HL-60 (cell line): ENCODE measurements at regions not wholly inside any gene's neighbourhood (a gene's known extent, or its start where the extent isn't known, plus 50 kb on each side); places are given as distances from the start of the nearest gene placed in this dataset.

ENCODE experiments used
- DNase-seq, 2 experiments: peaks; one replicate each; pipeline ENCODE4 v3.0.0-alpha.2; 2010 to 2020; ENCODE audit warnings: low read depth in 1 of 2, low spot score in 1 of 2
- H3K27ac ChIP-seq: fragments of 250-450 bp; sonication (Bioruptor Pico); replicated peaks from 2 replicates; pipeline ENCODE4 v1.5.1; 2020; ENCODE audit warnings: mild to moderate bottlenecking, moderate library complexity
- H3K27me3 ChIP-seq: fragments of 250-450 bp; sonication (Bioruptor Pico); 2 replicates; pipeline ENCODE4 v1.5.1; 2021; ENCODE audit warnings: mild to moderate bottlenecking, moderate library complexity; ENCODE audit not compliant: insufficient read depth, poor library complexity, severe bottlenecking
- H3K4me3 ChIP-seq: replicated peaks from 2 replicates; pipeline ENCODE4 v1.5.1; 2011; ENCODE audit warnings: mild to moderate bottlenecking, control low read depth, low read length; ENCODE audit not compliant: insufficient read depth
- CTCF ChIP-seq: IDR thresholded peaks from one replicate; pipeline ENCODE4 v1.5.1; 2011; ENCODE audit warnings: low read length, control low read depth, inconsistent platforms; ENCODE audit not compliant: insufficient read depth
- GABPA ChIP-seq: IDR thresholded peaks from 2 replicates; pipeline ENCODE4 v1.6.1; 2012; ENCODE audit warnings: low read depth
- POLR2AphosphoS5 ChIP-seq: IDR thresholded peaks from 2 replicates; pipeline ENCODE4 v1.6.1; 2012; ENCODE audit warnings: low read depth
- SPI1 ChIP-seq: IDR thresholded peaks from 2 replicates; pipeline ENCODE4 v1.6.1; 2012; ENCODE audit warnings: low read depth, mild to moderate bottlenecking, borderline replicate concordance
- TF ChIP-seq, protein P1 (sequence below): IDR thresholded peaks from 2 replicates; pipeline ENCODE4 v1.6.1; 2012; ENCODE audit warnings: low read depth; ENCODE audit not compliant: insufficient replicate concordance

- H3K27me3 ChIP-seq: no peaks in the 10 kb centered on the region
- H3K27ac ChIP-seq: no peak overlapping the region
- H3K4me3 ChIP-seq: no peak overlapping the region
- no peak for DNase-seq
- TF ChIP-seq SPI1 (no peak), POLR2AphosphoS5 (no peak), GABPA (no peak), CTCF (no peak)
- TF ChIP-seq, protein P1, sequence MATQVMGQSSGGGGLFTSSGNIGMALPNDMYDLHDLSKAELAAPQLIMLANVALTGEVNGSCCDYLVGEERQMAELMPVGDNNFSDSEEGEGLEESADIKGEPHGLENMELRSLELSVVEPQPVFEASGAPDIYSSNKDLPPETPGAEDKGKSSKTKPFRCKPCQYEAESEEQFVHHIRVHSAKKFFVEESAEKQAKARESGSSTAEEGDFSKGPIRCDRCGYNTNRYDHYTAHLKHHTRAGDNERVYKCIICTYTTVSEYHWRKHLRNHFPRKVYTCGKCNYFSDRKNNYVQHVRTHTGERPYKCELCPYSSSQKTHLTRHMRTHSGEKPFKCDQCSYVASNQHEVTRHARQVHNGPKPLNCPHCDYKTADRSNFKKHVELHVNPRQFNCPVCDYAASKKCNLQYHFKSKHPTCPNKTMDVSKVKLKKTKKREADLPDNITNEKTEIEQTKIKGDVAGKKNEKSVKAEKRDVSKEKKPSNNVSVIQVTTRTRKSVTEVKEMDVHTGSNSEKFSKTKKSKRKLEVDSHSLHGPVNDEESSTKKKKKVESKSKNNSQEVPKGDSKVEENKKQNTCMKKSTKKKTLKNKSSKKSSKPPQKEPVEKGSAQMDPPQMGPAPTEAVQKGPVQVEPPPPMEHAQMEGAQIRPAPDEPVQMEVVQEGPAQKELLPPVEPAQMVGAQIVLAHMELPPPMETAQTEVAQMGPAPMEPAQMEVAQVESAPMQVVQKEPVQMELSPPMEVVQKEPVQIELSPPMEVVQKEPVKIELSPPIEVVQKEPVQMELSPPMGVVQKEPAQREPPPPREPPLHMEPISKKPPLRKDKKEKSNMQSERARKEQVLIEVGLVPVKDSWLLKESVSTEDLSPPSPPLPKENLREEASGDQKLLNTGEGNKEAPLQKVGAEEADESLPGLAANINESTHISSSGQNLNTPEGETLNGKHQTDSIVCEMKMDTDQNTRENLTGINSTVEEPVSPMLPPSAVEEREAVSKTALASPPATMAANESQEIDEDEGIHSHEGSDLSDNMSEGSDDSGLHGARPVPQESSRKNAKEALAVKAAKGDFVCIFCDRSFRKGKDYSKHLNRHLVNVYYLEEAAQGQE: no peak
Observed at GRCh38 chr5:164065266-164065665, 559.8 kb downstream of the MAT2B start.

DNA sequence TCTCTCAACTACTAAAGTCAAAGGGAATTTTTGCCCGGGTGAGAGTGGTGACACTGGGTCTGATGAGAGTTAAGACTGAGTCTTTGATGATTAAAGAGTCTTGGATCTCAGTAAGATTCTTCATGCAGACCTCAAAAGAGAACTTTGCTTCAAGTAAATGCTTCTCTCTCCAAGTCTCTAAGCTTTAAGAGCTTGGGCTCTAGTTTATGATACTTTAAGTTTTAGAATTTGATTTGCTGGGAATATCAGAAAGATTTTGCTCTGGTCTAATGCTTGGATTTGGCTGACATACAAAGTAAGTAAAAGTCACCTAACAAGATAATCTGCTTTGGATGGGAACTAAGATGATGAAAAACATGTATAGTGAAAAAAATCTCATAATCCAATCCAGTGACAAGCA lies 566.3 kb downstream of the MAT2B start:
- DNase-seq: no peak
- no peak for TF ChIP-seq POLR2AphosphoS5
- TF ChIP-seq, protein P1: no peak
- no peak overlapping the region for H3K27ac ChIP-seq
- no peaks in the 10 kb centered on the region for H3K27me3 ChIP-seq
- no peak overlapping the region for H3K4me3 ChIP-seq

DNA sequence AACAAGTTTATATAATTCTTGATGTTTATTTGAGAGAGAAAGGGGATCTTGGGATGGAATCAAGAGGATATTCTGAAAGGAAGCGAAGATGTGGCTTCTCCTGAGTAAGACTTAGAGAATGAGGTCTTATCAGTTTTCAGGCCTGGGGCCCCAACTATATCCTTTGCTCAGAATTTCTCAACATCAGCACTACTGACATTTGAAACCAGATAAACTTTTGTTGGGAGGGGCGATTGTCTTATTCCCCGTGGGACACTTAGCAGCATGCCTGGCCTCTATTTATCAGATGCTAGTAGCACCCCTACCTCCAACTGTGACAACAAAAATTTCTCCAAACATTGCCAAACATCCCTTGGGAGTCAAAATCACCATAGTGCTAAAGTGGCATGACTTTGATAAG lies 567.7 kb downstream of the MAT2B start:
- no peak for DNase-seq
- H3K27me3 ChIP-seq: no peaks in the 10 kb centered on the region
- TF ChIP-seq GABPA: no peak
- TF ChIP-seq POLR2AphosphoS5: no peak
- TF ChIP-seq SPI1: no peak
- no peak for TF ChIP-seq CTCF
- TF ChIP-seq, protein P1: no peak

DNA sequence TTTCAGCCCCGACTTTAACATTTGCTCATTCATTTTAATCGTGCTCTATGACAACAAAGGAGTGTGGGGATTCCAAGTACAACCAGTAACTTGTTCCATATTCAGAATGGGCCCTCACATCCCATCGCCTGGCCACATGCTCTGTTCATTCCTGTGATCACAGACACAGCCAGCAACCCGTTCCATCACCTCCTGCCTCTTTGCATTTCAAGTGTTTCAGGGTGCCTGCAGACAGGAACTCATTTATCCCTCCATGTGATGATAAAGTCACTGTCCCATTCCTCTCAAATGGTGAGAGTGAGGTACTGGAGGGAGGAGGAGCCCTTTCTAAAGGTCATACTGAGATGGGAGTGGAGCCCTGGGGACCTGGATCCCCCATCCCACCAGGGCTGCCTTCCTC lies 571.1 kb downstream of the MAT2B start:
- no peak overlapping the region for H3K27ac ChIP-seq
- no peaks in the 10 kb centered on the region for H3K27me3 ChIP-seq
- DNase-seq: no peak
- no peak overlapping the region for H3K4me3 ChIP-seq
- TF ChIP-seq, protein P1: no peak
- TF ChIP-seq POLR2AphosphoS5 (no peak), CTCF (no peak), SPI1 (no peak), GABPA (no peak)

More for the DNA sequence above, 567.7 kb downstream of the MAT2B start:
- H3K4me3 ChIP-seq: no peak overlapping the region
- H3K27ac ChIP-seq: no peak overlapping the region
